Erythroblast (primary cell): ENCODE measurements at regions not wholly inside any gene's neighbourhood (a gene's known extent, or its start where the extent isn't known, plus 50 kb on each side); places are given as distances from the start of the nearest gene placed in this dataset.

Experiments used
- DNase-seq, 2 experiments: peaks; one replicate each; lab custom pipeline; 2025; lab: John Stamatoyannopoulos, UW
- GATA1 ChIP-seq: IDR thresholded peaks from 2 replicates; pipeline ENCODE4 v1.6.1; 2011; ENCODE audit warnings: low read depth, mild to moderate bottlenecking, control low read depth, low read length, moderate library complexity
- POLR2A ChIP-seq: IDR thresholded peaks from 2 replicates; pipeline ENCODE4 v1.6.1; 2011; ENCODE audit warnings: mild to moderate bottlenecking, low read length

DNA sequence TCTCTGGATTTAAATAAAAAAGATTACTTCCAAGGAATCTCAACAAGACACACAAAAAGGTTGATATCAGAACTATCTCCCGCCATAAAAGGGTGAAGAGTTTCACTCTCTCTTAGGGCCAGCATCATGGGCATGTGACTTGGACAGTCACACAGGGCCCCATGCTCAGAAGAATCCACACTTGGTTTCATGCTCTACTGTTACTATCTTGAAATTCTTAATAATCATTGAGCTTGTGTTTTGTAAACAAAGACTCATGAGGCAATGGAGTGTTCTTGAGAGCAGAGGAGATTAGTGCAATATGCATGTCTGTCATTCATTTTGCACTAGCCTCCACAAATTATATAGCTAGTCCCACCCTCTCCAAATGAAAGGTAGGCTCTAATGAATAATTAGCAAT is 58.4 kb downstream of the HMHB1 start:
- no peak for DNase-seq

DNA sequence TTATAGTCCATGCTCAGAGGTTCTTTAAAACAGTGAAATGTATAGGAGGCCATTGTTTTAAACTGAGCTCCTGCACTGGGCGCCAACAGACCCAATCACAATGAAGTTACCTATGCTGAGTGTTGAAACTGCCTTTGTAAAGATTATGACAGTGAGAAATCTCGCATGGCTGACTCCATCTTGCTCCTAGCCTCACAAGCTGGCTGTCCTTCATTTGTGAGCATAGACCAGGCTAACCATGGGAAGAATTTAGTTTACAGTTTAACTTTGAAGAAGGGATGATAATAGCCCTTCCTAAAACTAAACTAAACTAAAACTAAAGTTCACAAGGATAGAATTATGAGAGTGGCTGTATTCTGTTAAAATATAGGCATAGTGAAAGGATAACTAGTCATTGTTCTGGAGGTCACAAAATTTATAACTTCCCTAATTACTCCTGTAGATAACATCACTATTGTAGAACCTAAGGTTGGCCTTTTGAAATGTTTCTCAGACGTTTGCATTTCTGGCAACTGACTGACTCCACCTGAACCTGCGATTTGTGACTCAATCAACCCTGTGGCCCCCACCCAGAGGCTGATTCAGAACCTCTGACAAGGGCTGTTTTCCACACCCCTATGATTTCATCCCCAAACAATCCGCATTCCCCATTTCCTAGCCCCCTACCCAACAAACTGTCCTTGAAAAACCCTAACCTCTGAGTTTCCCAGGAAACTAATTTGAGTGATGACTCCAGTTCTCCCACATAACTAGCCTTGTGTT is 59.1 kb downstream of the HMHB1 start:
- TF ChIP-seq GATA1 (no peak), POLR2A (no peak)
- DNase-seq: no peak

More for the DNA sequence above, 58.4 kb downstream of the HMHB1 start:
- TF ChIP-seq POLR2A (no peak), GATA1 (no peak)

GRCh38 chr5:143871672-143872071 is 59.7 kb downstream of the HMHB1 start:
- no peak for DNase-seq
- TF ChIP-seq POLR2A: no peak

GRCh38 chr5:143874312-143874711 is 62.4 kb downstream of the HMHB1 start:
- no peak for TF ChIP-seq POLR2A
- TF ChIP-seq GATA1: no peak
- no peak for DNase-seq

DNA sequence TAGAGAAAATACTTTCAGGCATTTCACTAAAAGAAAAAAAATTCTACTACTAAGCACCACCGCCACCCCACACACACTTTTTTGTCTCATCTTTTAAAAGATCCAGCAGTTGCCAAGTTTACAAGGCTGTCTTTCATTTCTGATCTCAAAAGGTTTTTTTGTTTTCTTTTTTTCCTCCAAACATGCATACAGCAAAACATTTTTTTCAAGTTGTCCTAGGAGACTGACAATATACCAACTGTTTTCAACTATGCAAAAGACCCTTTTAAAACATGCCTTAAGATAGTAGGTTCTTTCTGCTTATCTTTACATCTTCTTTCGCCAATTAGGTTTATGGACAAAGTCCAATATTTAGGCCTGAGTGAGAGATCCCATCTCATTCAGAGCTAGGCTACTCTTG is 65.2 kb downstream of the HMHB1 start:
- DNase-seq: no peak
- no peak for TF ChIP-seq GATA1
- no peak for TF ChIP-seq POLR2A

DNA sequence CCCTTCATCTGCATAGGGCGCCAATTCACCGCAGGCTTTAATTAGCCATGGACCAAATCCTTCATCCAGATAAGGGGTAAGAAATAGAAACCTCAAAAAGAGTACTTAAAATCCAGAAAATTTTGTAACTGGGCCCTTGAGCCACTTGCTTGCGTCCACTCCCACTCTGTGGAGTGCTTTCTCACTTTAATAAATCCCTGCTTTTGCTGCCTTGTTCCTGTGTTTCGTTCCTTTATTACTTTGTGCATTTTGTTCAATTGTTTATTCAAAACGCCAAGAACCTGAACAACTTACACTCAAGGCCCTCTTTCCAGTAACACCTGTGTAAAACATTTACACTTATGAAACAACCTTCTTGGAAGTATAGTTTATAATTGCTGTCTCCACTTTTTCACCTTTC is 66.5 kb downstream of the HMHB1 start:
- TF ChIP-seq GATA1: no peak
- no peak for DNase-seq

GRCh38 chr5:143879646-143880045 is 67.7 kb downstream of the HMHB1 start:
- no peak for DNase-seq
- TF ChIP-seq POLR2A: no peak

- TF ChIP-seq GATA1 (no peak), POLR2A (no peak)
- DNase-seq: no peak
Measured at GRCh38 chr5:143880178-143880577, 68.2 kb downstream of the HMHB1 start.

DNA sequence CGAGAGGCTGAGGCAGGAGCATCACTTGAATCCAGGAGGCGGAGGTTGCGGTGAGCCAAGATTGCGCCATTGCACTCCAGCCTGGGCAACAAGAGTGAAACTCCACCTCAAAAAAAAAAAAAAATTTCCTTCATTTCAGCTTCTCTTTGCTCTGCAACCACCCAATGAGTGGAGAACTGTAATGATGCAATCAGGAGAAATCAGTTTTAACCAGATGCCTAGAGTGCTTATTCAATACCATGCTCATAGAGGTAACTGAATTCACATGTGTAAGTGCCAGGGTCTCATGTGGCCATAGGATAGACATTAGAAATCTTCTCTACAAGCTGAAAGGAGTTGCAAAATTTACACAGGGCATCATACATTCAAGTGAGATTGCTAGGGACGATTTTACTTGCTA is 70.6 kb downstream of the HMHB1 start:
- TF ChIP-seq POLR2A (no peak), GATA1 (no peak)
- peak; percentile 5 to 42 for DNase-seq

DNA sequence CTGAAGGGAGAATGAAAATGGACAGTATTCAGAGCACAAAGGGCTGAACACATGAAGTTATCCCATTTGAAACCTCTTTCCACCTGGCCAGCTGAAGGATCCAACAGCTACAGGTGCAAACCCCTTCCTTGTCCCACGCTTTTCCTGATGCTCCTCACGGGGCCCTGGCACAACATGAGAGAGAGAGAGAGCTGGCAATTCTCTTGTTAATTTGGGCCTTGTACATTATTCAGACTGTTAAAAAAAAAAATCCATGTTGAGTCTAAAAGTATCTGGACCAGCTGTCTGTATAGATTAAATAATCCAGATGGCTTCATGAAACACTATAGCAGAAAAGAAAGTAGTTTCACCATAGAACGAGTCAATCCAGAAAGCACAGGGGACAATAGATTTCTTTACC is 74.1 kb downstream of the HMHB1 start:
- DNase-seq: no peak
- no peak for TF ChIP-seq GATA1
- no peak for TF ChIP-seq POLR2A

DNA sequence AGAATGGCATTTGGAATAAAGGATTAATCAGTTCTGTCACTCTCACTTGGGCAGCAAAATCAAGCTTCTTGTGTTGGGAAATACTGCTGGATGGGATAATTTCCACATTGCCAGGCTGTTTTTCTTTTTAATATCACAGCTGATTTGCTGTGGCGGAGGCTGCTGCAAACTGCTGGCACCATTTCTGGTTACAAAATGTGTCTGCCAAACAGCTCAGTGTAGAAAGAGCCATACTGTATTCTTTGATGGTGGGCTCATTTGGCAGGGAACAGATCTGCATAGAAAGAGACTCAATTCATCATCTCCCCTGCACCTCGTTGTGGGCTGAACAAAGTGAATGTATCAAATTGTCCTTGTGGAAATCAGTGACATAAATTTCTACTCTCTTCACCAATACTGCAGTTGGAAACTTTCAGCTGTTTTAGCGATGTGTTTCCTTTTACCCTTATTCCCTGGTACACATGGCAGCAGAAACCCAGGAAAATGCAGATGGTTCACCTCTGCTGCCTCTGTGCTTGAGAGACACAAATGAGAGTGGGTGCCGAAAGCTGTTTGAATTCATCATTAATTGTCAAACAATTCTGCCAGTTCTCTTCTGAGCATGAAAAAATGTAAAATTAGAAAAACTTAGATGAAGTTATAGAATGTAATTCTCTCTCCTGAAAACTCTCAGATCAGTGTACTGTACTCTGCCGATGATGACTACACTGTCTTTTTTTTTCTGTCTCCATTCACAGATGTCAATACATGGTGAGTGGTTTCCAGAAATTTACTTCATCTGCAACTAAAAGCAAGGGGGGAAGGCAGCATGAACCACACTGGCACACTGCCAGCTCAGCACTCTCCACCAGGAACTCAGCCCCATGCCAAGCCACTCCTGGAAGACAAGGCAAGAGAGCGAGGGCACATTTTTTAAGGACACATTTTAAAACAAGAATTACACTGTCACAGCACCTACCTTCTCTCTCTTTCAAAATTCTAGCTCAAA is 75.0 kb downstream of the HMHB1 start:
- TF ChIP-seq POLR2A (no peak), GATA1 (no peak)
- no peak for DNase-seq

DNA sequence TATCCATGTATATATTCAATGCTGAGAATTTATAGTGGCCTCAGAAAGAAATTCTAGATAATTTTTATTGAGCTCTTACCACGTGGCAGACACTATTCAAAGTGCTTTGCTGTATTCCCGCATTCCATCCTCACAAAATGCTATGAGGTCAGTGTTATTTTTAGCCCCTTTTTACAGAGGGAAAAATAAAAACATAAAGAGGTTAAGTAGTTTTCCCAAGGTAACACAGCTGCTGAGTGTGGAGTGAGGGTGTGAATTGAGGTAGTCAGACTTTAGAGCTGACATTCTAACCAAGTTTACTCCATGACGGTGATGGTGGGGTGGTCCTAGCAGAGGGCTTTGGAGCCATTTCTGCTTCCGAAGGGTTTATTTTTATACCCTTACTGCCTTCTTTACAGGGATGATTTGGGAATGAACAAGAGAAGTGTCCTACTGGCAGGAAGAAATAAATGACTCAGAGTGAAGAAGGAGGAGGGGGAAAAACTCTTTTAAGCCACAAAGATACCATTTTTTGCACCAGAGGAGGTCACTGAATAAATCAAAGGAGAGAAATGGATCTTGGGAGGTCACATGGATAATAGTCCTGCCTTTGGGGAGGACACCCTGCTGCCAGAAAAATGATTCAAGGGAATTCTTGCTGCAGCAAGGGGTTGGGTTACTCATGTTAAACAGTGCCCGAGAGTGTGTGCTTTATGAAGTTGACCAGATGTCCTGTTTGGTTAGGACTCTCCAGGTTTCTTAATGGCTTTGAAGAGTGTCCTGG is 76.1 kb downstream of the HMHB1 start:
- no peak for DNase-seq
- TF ChIP-seq POLR2A: no peak
- no peak for TF ChIP-seq GATA1

DNA sequence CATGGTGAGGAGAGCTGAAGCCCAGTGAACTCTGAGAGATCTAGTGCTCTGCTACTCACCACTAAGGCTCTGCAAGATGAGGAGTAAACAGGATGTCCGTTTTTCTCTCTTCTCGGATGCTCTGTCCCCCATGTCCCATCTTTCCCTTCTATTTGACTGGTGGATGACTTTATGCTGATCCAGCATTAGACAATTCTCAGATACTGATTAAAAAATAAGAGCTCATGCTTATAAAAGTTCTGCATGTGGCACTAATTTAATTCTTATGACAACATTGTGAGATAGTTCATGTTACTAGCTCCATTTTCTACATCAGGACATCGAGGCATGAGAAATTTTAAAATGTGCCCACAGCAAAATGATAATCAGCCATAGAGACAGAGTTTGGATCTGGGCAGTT is 77.0 kb downstream of the HMHB1 start:
- DNase-seq: no peak
- TF ChIP-seq POLR2A: no peak

GRCh38 chr5:143889986-143890385 is 78.0 kb downstream of the HMHB1 start:
- TF ChIP-seq GATA1: no peak
- TF ChIP-seq POLR2A: no peak
- no peak for DNase-seq
